ENCODE measurements at regions not wholly inside any gene's neighbourhood (a gene's known extent, or its start where the extent isn't known, plus 50 kb on each side); places are given as distances from the start of the nearest gene placed in this dataset.

DNA sequence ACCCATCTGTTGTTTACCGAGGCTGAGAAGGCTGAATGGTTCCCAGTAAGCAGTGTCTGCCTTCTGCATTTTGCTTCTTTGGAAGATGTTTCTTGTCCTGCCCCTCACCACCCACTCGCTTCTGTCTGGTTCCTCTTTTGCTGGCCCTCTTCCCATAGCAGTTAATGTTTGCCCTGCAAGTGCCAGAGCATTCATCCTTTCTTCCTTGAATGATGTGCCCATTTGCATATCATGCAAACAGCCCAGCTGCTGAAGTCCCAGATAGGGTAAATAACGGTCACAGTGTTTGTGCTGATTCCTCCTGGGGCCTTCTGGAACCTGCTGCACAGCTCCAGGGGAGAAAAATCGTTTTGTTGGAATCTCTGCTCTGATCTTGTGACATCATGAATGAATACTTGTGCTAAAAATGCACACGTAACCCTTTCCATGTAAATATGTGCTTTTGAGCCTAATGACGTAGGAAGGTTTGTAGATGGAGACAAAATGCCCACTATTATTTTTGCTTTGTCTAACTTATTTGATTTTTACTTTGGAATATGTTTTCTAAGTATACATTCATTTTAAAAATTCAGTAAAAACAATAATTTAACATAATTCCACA is 381.0 kb downstream of the SOX2 start:
- TF ChIP-seq TAF1 (IDR thresholded peaks at IDR 0.05; ENCODE audit: borderline replicate concordance, low read depth, low read length) = no peak
- TF ChIP-seq POLR2A (IDR thresholded peaks at IDR 0.05; ENCODE audit: low read depth, low read length) = no peak
- TF ChIP-seq POLR2AphosphoS5 (IDR thresholded peaks at IDR 0.05; ENCODE audit: low read depth, low read length) = no peak
- FAIRE-seq = no peak
- no peak for DNase-seq (ENCODE audit: insufficient read length)

DNA sequence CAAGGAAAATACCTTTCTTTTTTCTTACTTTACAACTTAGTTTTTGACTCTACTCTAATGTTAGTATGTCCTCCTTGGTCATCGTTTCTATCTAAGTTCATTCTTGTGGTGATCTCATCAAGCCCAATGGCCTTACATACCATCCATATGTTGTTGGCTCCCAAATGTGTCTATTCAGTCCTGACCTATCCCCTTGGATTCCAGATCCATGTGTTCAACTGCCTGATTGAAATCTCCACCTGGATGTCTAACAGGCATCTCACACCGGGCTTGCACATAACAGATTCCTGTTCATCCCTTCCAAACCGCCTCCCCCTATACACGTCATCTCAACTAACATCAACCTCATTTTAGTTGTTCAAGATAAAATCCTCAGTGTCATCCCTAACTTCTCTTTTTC is 382.6 kb downstream of the SOX2 start:
- FAIRE-seq = no peak
- no peak for DNase-seq (ENCODE audit: insufficient read length)
- TF ChIP-seq TAF1 (IDR thresholded peaks at IDR 0.05; ENCODE audit: borderline replicate concordance, low read depth, low read length) (no peak), POLR2AphosphoS5 (IDR thresholded peaks at IDR 0.05; ENCODE audit: low read depth, low read length) (no peak), POLR2A (IDR thresholded peaks at IDR 0.05; ENCODE audit: low read depth, low read length) (no peak)

DNA sequence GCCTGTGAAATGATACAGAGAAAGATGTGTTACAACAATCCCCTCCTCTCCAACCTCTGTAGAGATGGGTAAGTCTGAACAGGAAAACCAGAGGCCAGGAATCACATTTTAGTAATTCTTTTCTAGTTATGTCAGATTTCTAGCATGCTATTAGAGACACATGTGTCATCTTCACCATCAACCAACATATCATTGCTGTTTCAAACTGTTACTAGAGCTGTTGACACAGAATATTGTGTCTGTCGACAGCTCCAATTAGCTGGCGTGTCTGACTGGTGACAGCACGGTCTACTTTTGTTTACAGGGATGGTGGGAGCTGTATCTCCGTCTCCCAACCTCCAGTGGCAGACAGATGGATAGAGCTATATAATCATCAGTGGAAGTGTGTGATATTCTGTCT is 393.2 kb downstream of the SOX2 start:
- no peak for FAIRE-seq
- no peak for DNase-seq (ENCODE audit: insufficient read length)
- TF ChIP-seq POLR2A (IDR thresholded peaks at IDR 0.05; ENCODE audit: low read depth, low read length) = no peak
- TF ChIP-seq POLR2AphosphoS5 (IDR thresholded peaks at IDR 0.05; ENCODE audit: low read depth, low read length) = no peak
- TF ChIP-seq TAF1 (IDR thresholded peaks at IDR 0.05; ENCODE audit: borderline replicate concordance, low read depth, low read length) = no peak

DNA sequence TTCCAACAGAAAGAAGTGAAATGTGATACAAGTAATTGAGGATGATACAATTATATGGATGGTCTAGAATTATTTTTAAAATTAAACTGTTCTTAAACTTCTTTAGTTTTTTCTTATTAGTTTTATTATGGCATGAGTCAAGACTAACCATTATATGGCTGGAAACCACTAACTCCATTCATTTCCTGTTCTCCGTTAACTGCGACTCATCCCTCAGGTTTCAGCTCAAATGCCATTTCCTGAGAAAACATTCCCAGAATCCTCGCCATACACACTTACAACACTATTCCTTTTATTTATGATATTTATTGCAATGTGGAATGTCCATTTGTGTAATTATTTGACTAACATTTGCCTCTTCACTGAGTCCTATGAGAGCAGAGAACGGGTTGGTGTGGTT is 394.1 kb downstream of the SOX2 start:
- DNase-seq (ENCODE audit: insufficient read length) (no peak), FAIRE-seq (no peak)

DNA sequence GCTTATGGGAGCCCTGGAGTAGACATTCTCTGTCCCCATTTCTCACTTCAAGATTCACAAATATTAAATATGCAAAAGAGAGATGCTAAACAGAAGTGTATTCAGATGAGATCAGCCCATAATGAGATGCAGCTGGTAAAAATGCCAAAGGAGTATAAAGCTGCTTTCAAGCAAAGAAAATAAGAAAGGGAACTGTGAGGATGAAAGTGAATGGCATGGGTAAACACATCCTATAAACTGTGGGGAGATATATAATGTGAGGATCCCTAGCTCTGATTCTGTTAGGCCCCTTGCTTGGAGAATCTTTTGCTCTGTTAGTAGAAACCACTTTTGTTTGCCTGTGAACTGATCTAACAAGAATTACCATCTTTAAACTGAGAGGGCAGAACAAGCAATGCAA is 396.6 kb downstream of the SOX2 start:
- DNase-seq (ENCODE audit: insufficient read length) (no peak), FAIRE-seq (no peak)
- TF ChIP-seq POLR2A (IDR thresholded peaks at IDR 0.05; ENCODE audit: low read depth, low read length) (no peak), POLR2AphosphoS5 (IDR thresholded peaks at IDR 0.05; ENCODE audit: low read depth, low read length) (no peak), TAF1 (IDR thresholded peaks at IDR 0.05; ENCODE audit: borderline replicate concordance, low read depth, low read length) (no peak)

More for the DNA sequence above, 394.1 kb downstream of the SOX2 start:
- TF ChIP-seq POLR2AphosphoS5 (IDR thresholded peaks at IDR 0.05; ENCODE audit: low read depth, low read length) (no peak), TAF1 (IDR thresholded peaks at IDR 0.05; ENCODE audit: borderline replicate concordance, low read depth, low read length) (no peak), POLR2A (IDR thresholded peaks at IDR 0.05; ENCODE audit: low read depth, low read length) (no peak)

DNA sequence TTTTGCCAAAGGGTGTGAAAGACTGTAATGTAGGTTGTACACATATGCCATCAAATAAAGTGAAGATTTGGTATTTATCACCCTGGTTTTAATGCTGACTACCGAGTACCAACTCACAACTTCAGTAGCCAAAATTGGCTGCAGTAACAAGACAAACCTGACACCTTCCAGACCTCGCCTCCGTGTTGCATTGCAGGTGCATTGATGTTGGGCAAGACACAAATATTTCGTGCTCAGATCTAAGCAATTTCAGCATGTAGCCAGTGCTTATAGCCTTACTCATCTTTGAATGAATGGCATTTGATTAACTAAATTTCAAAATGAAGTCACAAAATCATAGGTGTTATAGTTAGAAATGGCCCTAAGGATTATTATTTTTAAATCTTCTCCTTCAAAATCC is 400.2 kb downstream of the SOX2 start:
- DNase-seq (ENCODE audit: insufficient read length) (no peak), FAIRE-seq (no peak)
- no peak for TF ChIP-seq POLR2AphosphoS5 (IDR thresholded peaks at IDR 0.05; ENCODE audit: low read depth, low read length)
- no peak for TF ChIP-seq TAF1 (IDR thresholded peaks at IDR 0.05; ENCODE audit: borderline replicate concordance, low read depth, low read length)
- TF ChIP-seq POLR2A (IDR thresholded peaks at IDR 0.05; ENCODE audit: low read depth, low read length) = no peak

DNA sequence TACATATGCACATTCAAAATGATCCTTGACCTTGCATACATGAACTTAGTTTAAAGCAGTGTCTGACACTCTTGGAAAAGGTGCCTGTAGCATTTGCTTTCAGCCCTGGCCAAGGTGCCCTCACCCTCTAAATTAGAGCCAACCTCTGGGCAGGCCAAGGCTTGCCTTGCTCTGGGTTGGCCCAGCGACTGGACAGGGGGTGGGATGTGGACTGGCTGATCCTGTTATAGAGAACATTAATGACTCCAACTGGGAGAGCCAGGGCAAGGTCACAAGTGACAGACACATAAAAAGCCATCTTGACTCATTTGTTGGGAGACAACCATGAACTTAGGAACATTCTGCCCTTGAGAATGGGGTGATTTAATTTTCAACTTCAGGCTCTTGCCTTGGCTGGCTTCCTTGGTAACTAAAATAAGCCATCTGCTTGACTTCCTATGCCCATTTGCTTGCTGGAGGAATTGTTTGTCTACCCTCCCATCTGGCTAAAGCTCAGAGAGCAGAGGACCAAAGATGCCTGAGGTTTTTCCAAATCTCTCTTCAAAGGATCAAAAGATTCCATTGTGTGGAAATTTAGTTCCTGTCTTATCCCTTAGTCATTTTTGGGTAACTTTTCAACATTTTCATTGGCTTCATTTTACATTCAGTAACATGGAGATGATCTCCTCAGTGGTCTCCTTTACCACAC is 403.7 kb downstream of the SOX2 start:
- no peak for FAIRE-seq
- TF ChIP-seq POLR2A (IDR thresholded peaks at IDR 0.05; ENCODE audit: low read depth, low read length) (no peak), POLR2AphosphoS5 (IDR thresholded peaks at IDR 0.05; ENCODE audit: low read depth, low read length) (no peak), TAF1 (IDR thresholded peaks at IDR 0.05; ENCODE audit: borderline replicate concordance, low read depth, low read length) (no peak)

DNA sequence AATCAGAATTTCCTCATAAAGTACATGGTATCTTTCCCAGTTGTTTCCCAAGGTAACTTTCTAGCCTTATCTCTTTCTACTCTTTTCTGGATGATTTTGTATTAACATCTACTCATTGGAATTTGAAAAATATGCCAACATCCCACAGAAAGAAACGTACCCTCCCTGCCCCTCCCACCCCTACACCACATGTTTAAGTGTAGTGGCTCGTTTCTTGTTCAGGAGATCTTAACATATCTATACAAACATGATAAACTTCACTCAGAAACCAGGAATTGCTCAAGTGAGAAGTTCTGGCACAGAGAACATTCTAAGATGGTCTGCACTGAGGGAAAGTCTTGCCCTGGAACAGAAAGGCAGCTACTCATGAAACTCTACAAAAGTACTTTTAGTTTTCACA is 404.7 kb downstream of the SOX2 start:
- no peak for DNase-seq (ENCODE audit: insufficient read length)
- no peak for FAIRE-seq
- TF ChIP-seq POLR2AphosphoS5 (IDR thresholded peaks at IDR 0.05; ENCODE audit: low read depth, low read length) (no peak), POLR2A (IDR thresholded peaks at IDR 0.05; ENCODE audit: low read depth, low read length) (no peak), TAF1 (IDR thresholded peaks at IDR 0.05; ENCODE audit: borderline replicate concordance, low read depth, low read length) (no peak)

More for the DNA sequence above, 403.7 kb downstream of the SOX2 start:
- no peak for DNase-seq (ENCODE audit: insufficient read length)

DNA sequence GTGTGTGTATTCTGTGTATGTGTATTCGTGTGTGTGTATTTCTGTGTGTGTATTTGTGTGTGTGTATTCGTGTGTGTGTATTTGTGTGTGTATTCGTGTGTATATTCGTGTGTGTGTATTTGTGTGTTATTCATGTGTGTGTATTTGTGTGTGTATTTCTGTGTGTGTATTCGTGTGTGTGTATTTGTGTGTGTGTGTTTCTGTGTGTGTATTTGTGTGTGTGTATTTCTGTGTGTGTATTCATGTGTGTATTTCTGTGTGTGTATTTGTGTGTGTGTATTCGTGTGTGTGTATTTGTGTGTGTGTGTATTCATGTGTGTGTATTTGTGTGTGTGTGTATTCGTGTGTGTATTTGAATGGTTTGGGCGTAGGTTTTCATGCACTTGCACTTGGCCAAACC is 405.4 kb downstream of the SOX2 start:
- peak; percentile 77 for FAIRE-seq
- TF ChIP-seq TAF1 (IDR thresholded peaks at IDR 0.05; ENCODE audit: borderline replicate concordance, low read depth, low read length) (no peak), POLR2A (IDR thresholded peaks at IDR 0.05; ENCODE audit: low read depth, low read length) (no peak), POLR2AphosphoS5 (IDR thresholded peaks at IDR 0.05; ENCODE audit: low read depth, low read length) (no peak)
- no peak for DNase-seq (ENCODE audit: insufficient read length)

DNA sequence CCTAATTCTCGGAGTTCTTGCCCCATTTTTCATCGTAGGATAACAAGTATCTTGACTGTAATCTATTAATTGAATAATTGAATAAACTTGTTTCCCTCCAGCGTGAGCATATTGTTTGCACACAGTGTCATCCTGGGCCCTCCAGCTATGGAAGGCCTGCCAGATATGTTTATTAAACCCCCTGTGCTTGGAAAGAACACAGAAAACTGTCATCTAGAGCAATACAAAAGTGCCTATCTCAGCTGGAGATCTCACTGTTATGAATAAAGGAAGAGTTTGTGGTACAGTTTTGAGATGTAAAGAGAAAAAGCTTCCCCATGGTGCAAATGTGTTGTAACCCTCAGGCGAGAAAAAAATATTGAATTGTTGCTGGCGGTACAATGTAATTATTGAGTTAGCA is 405.9 kb downstream of the SOX2 start:
- DNase-seq (ENCODE audit: insufficient read length) = no peak
- TF ChIP-seq TAF1 (IDR thresholded peaks at IDR 0.05; ENCODE audit: borderline replicate concordance, low read depth, low read length) = no peak
- no peak for TF ChIP-seq POLR2AphosphoS5 (IDR thresholded peaks at IDR 0.05; ENCODE audit: low read depth, low read length)
- no peak for TF ChIP-seq POLR2A (IDR thresholded peaks at IDR 0.05; ENCODE audit: low read depth, low read length)
- FAIRE-seq = no peak

DNA sequence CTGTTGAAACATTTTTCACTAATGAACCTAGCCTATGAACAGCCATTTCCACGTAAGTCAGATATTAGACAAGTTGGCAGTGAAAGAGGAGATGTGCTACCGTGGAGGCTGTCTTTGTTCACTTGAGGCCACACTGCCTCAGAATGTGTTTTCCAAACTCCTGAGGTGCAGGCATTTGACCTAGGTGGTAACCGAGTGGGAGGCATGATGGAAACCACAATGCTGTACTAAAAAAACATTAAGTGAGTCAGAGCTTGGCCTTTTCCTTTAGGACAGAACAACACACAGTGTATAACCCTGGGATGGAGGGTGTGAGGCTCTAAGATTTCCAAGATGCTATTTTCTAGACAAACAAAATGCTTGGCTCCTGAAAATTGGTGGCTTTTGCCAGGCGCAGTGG is 406.3 kb downstream of the SOX2 start:
- FAIRE-seq (no peak), DNase-seq (ENCODE audit: insufficient read length) (no peak)
- TF ChIP-seq TAF1 (IDR thresholded peaks at IDR 0.05; ENCODE audit: borderline replicate concordance, low read depth, low read length) (no peak), POLR2AphosphoS5 (IDR thresholded peaks at IDR 0.05; ENCODE audit: low read depth, low read length) (no peak), POLR2A (IDR thresholded peaks at IDR 0.05; ENCODE audit: low read depth, low read length) (no peak)

DNA sequence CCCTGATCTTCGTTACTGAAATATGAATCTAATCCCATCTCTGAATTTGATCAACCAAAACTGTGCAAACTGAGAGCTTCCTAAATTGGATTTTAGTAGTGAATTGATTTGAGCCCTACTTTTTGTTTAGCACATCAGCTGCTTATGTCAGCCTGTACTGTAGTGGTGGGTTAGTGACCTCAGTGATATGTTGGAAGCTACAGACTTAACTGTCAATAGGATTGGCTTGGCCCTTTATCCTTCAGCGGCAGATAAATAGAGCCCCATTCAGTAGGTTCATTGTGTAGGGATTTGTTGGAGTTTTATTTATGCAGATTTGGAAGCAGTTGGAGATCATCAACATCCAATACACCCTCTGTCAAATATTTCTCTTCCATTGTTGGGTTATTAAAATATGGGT is 409.7 kb downstream of the SOX2 start:
- FAIRE-seq = no peak
- DNase-seq (ENCODE audit: insufficient read length) = no peak
- TF ChIP-seq TAF1 (IDR thresholded peaks at IDR 0.05; ENCODE audit: borderline replicate concordance, low read depth, low read length) = no peak
- TF ChIP-seq POLR2A (IDR thresholded peaks at IDR 0.05; ENCODE audit: low read depth, low read length) = no peak

Data from GM12892 (cell line).